Stomach (tissue), 4 donors: ENCODE measurements at regions not wholly inside any gene's neighbourhood (a gene's known extent, or its start where the extent isn't known, plus 50 kb on each side); places are given as distances from the start of the nearest gene placed in this dataset.

Experiments used
- CTCF ChIP-seq, 7 experiments: fragments of 450-650 bp in 4 of 7; fragments of 200-600 bp in 3 of 7; sonication (generic) in 3 of 7; IDR thresholded peaks; one replicate each; pipeline ENCODE4 v1.5.1; 2016 to 2019; ENCODE audit warnings: antibody characterized with exemption in 7 of 7, control low read depth in 2 of 7, mild to moderate bottlenecking in 1 of 7
- POLR2A ChIP-seq, 4 donors: fragments of 450-650 bp; IDR thresholded peaks; one replicate each; pipeline ENCODE4 v1.6.1; 2016; ENCODE audit warnings: antibody characterized with exemption in 4 of 4, control low read depth in 2 of 4, mild to moderate bottlenecking in 1 of 4, moderate library complexity in 1 of 4
- POLR2AphosphoS5 ChIP-seq, 3 donors: sonication (generic); formaldehyde crosslinking; IDR thresholded peaks; one replicate each; pipeline ENCODE4 v1.6.1; 2016; ENCODE audit warnings: antibody characterized with exemption in 3 of 3

- TF ChIP-seq CTCF (IDR thresholded peaks at IDR 0.05): no peak
- no peak for TF ChIP-seq POLR2A (IDR thresholded peaks at IDR 0.05)
- no peak for TF ChIP-seq POLR2AphosphoS5 (IDR thresholded peaks at IDR 0.05)
Measured at GRCh38 chr2:57554348-57554747, 492.3 kb upstream of the VRK2 start.
